ENCODE measurements at regions not wholly inside any gene's neighbourhood (a gene's known extent, or its start where the extent isn't known, plus 50 kb on each side); places are given as distances from the start of the nearest gene placed in this dataset.

DNA sequence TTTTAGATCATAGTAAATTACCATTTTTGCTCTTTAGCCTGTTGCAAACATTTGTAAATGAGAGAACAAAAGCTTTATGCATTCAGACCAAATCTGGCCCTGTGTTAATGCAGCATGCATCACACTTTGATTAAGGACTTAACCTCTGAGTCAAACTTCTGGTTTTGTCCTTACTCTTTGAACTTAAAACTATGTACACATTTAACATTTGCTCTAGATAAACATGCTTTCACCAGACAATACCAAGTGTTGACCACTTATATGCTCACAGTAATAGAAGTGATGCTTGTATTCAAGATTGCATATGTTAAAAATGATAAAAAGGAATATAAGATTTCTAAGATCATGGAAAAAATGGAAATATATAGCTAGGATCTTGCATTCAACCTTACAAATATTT, 1095.3 kb downstream of the ADGRL2 start:
- Histone ChIP-seq H3K4me1 (no peaks in the 10 kb centered on the region), H3K27me3 (no peaks in the 10 kb centered on the region), H3K36me3 (no peaks in the 10 kb centered on the region), H3K4me3 (no peak overlapping the region), H3K27ac (no peak overlapping the region), H3K9me3 (no peaks in the 10 kb centered on the region)
- intact Hi-C loops (cut with DNase I; ENCODE audit: low total_unique reads), result no loop called here
- TF ChIP-seq EP300 (IDR thresholded peaks at IDR 0.05; ENCODE audit: low read depth) (no peak), POLR2A (IDR thresholded peaks at IDR 0.05) (no peak), POLR2AphosphoS5 (IDR thresholded peaks at IDR 0.05) (no peak)
- TF ChIP-seq, protein P1, sequence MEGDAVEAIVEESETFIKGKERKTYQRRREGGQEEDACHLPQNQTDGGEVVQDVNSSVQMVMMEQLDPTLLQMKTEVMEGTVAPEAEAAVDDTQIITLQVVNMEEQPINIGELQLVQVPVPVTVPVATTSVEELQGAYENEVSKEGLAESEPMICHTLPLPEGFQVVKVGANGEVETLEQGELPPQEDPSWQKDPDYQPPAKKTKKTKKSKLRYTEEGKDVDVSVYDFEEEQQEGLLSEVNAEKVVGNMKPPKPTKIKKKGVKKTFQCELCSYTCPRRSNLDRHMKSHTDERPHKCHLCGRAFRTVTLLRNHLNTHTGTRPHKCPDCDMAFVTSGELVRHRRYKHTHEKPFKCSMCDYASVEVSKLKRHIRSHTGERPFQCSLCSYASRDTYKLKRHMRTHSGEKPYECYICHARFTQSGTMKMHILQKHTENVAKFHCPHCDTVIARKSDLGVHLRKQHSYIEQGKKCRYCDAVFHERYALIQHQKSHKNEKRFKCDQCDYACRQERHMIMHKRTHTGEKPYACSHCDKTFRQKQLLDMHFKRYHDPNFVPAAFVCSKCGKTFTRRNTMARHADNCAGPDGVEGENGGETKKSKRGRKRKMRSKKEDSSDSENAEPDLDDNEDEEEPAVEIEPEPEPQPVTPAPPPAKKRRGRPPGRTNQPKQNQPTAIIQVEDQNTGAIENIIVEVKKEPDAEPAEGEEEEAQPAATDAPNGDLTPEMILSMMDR (IDR thresholded peaks at IDR 0.05), result no peak
- in situ Hi-C loops (cut with MboI; ENCODE audit: low pct_ligation_motif_present in 1 of 4, low pct_unique_long_range_greater_than_20kb in 1 of 4, low sequenced_read_pairs in 3 of 4), result no loop called here
- DNase-seq, result no peak

DNA sequence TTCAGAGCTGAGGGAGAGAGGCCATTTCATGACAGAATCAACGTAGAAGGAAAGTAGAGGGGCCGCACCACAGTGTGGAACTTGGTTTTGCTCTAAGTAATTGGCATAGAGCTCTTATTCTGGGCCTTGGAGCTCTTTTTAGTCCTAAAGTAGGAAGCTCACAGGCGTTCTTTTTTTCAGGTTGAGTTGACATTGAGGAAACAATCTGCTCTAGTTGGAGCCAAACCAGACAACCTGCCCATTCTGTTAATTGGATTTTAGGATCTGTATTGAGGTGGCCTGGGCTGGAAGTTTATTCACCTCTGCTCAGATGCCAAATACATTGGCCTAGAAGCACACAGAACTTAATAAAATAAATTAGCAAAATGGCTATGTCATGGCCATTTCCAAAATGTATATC, 1093.9 kb downstream of the ADGRL2 start:
- Histone ChIP-seq H3K9me3 (no peaks in the 10 kb centered on the region), H3K4me3 (no peak overlapping the region), H3K36me3 (no peaks in the 10 kb centered on the region), H3K27me3 (no peaks in the 10 kb centered on the region), H3K4me1 (no peaks in the 10 kb centered on the region), H3K27ac (no peak overlapping the region)
- in situ Hi-C loops (cut with MboI; ENCODE audit: low pct_ligation_motif_present in 1 of 4, low pct_unique_long_range_greater_than_20kb in 1 of 4, low sequenced_read_pairs in 3 of 4), result no loop called here
- TF ChIP-seq POLR2A (IDR thresholded peaks at IDR 0.05) (no peak), EP300 (IDR thresholded peaks at IDR 0.05; ENCODE audit: low read depth) (no peak)
- TF ChIP-seq, protein P1 (IDR thresholded peaks at IDR 0.05), result no peak
- no peak for DNase-seq
- WGBS, 2 donors (ENCODE audit: low coverage in 1 of 2), result 68 to 77% methylated on average over 3 of the region's 3 CpGs
- intact Hi-C loops (cut with DNase I; ENCODE audit: low total_unique reads), result no loop called here

DNA sequence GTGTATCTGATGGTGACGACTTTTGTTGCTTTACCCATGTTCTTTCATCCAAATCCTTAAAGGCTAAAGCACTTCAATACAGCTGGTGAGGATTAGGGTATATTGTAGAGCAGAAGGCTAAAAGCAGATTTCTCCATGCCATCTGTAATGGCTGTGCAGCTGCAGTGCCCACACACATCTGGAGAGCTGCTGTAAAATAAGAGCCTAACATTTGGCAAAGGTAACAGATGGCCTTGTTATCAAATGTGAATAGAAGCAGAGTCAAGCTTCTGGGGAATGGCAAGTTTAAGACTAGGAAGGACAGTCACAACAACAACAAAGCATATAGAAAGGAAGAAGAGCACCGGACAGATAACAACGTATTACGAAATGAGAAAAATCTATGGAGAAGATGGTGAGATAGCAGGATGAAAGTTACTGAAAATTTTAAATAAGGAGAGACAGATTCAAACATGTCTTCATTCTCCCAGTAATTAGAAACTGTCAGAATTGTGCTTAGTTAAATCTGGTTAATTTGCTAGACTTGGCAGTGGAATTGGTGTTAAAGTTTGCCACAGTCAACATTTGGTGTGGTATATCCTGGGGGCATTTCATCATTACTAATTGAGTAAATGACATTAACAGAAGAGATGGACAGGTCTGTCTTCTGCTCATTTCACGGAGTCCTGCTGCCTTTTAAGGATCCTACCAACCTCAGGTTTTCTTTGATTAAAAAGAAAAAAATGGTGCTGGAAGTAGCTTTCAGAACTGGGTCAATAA, 1093.2 kb downstream of the ADGRL2 start:
- in situ Hi-C loops (cut with MboI; ENCODE audit: low pct_ligation_motif_present in 1 of 4, low pct_unique_long_range_greater_than_20kb in 1 of 4, low sequenced_read_pairs in 3 of 4), result no loop called here
- intact Hi-C loops (cut with DNase I; ENCODE audit: low total_unique reads), result no loop called here
- Histone ChIP-seq H3K9me3 (no peaks in the 10 kb centered on the region), H3K36me3 (no peaks in the 10 kb centered on the region), H3K4me3 (no peak overlapping the region), H3K27me3 (no peaks in the 10 kb centered on the region), H3K27ac (no peak overlapping the region), H3K4me1 (no peaks in the 10 kb centered on the region)
- no peak for TF ChIP-seq EP300 (IDR thresholded peaks at IDR 0.05; ENCODE audit: low read depth)
- TF ChIP-seq, protein P1 (IDR thresholded peaks at IDR 0.05), result no peak
- no peak for TF ChIP-seq POLR2A (IDR thresholded peaks at IDR 0.05)
- no peak for TF ChIP-seq POLR2AphosphoS5 (IDR thresholded peaks at IDR 0.05)
- WGBS, 2 donors (ENCODE audit: low coverage in 1 of 2), result 86 to 87% methylated on average over 5 of the region's 5 CpGs
- DNase-seq, result no peak

DNA sequence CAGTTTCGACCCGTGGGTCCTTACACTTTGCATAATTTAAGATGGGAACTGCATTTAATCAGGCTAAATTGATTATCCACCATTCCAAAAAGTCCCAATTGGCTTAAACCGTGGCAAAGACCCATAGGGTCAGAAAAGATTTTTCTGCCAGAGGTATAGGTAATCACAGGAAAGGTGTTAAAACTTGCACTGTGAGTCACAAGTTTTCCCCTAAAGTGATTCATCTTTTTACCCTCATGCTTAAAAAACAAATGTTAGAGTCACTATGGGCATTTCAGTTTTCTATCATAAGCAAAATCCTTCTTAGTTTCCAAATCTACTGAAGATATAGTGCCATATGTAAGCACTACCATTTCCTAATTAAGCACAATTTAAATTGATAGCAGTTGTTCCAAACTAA, 1079.8 kb downstream of the ADGRL2 start:
- Histone ChIP-seq H3K27ac (no peak overlapping the region), H3K4me3 (no peak overlapping the region), H3K4me1 (no peaks in the 10 kb centered on the region), H3K36me3 (no peaks in the 10 kb centered on the region), H3K27me3 (no peaks in the 10 kb centered on the region), H3K9me3 (no peaks in the 10 kb centered on the region)
- TF ChIP-seq, protein P1 (IDR thresholded peaks at IDR 0.05), result no peak
- no peak for TF ChIP-seq POLR2A (IDR thresholded peaks at IDR 0.05)
- no peak for TF ChIP-seq POLR2AphosphoS5 (IDR thresholded peaks at IDR 0.05)
- TF ChIP-seq EP300 (IDR thresholded peaks at IDR 0.05; ENCODE audit: low read depth), result no peak
- in situ Hi-C loops (cut with MboI; ENCODE audit: low pct_ligation_motif_present in 1 of 4, low pct_unique_long_range_greater_than_20kb in 1 of 4, low sequenced_read_pairs in 3 of 4), result no loop called here
- intact Hi-C loops (cut with DNase I; ENCODE audit: low total_unique reads), result no loop called here
- no peak for DNase-seq
- WGBS, 2 donors (ENCODE audit: low coverage in 1 of 2), result 59 to 60% methylated on average over 3 of the region's 3 CpGs
